ENCODE measurements at regions not wholly inside any gene's neighbourhood (a gene's known extent, or its start where the extent isn't known, plus 50 kb on each side); places are given as distances from the start of the nearest gene placed in this dataset.

DNA sequence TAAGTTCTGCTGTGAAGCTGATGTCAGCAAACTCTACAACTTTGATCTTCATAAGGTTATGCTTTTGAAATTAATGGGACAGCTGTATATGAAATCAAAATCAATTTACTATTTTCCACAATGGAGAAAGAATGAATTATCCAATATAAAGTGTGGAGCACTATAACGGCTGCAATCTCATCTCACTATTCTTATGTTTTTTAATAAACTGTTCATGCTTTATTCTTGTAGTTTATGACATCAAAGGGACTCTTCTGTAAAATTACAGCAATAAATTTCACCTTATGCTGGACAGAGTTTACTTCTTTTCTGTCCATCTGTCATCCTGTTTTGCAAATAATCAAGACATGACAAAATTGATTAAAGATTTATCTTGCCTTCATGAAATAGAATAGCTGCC lies 192.5 kb downstream of the TECRL start:
- intact Hi-C loops (cut with DNase I): no loop called here
- no peak for ATAC-seq (ENCODE audit: poor library complexity)
- DNase-seq: no peak

GRCh38 chr4:64205376-64205775 lies 203.9 kb downstream of the TECRL start:
- ATAC-seq (ENCODE audit: poor library complexity) (no peak), DNase-seq (no peak)
- intact Hi-C loops (cut with DNase I): no loop called here

DNA sequence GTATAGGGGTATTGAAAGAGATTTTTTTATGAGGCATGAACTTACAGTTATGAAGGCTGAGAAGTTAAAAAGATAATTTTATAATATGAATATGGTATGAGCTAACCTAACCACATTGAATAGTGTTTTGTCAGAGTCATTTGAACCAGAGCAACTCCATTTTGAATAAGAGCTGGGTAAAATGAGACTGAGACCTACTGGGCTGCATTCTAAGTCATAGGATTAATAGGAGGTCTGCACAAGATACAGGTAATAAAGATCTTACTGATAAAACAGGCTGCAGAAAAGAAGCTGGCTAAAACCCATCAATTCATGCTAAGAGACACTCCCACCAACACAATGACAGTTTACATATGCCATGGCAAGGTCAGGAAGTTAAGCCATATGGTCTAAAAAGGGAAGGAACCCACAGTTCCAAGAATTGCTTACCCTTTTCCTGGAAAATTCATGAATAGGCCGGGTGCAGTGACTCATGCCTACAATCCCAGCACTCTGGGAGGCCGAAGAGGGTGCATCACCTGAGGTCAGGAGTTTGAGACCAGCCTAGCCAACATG lies 209.2 kb downstream of the TECRL start:
- DNase-seq: no peak
- intact Hi-C loops (cut with DNase I): no loop called here
- no peak for ATAC-seq (ENCODE audit: poor library complexity)

- intact Hi-C loops (cut with DNase I): no loop called here
- ATAC-seq (ENCODE audit: poor library complexity) (no peak), DNase-seq (no peak)
Observed at GRCh38 chr4:64195582-64195981, 213.7 kb downstream of the TECRL start.

DNA sequence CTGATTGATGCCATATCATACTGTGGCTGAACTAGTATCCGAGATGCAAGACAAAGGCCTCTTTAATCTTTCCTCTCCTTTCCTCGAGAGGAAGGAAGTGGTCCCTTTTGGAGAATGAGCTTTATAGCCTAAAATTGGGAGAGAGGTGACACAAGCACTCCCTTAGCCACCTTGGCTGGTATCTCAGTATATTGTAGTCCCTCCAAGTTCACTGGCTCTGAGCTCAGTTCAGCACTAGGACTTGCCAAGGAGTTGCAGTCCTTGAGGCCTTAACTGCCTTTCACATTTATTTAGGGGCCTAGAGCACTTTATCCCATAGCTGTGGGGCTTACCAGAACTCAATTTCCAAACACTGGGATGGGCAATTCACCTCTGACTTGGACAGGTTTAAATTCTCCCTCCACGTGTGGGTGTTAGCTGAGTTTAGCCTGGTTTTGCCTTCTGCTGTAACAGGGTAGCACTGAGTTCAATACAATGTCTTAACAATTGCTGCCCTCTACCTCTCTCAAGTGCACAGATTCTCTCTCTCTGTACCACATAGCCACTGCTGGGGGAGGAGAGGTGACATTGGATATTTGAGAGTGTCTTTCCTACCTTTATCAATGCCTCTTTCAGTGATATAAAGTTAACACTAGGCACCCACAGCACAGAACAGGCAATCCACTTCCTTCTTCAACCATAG lies 216.4 kb downstream of the TECRL start:
- ATAC-seq (ENCODE audit: poor library complexity): no peak
- intact Hi-C loops (cut with DNase I): no loop called here
- DNase-seq: no peak

DNA sequence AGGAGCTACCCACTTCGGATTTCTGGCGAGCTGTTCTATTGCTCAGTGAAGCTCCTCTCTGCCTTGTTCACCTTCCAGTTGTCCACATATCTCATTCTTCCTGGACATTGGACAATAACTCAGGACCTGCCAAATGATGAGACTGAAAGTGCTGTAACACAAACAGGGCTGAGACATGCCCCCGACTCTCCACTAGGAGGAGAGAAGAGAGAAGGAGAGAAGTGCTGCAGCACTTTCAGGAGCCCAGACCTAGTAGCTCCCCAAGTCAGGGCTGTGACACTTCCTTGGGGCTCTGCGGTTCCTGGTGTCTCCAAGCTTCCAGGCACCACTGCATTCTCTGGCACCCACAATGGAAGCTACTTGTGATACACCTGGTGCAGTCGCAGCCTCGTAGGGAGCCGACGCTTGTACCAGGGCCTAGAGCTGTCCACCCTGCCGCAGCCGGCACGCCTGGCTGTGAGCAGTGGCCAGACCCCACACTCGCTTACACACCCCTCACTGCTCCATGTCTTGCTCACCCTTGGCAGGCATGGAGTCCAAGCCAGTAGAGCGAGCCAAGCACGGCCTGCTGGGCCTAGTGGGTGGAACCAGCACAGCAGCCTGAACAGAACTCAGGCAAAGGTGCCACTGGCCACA lies 234.9 kb downstream of the TECRL start:
- ATAC-seq (ENCODE audit: poor library complexity): no peak
- no peak for DNase-seq
- intact Hi-C loops (cut with DNase I): no loop called here

DNA sequence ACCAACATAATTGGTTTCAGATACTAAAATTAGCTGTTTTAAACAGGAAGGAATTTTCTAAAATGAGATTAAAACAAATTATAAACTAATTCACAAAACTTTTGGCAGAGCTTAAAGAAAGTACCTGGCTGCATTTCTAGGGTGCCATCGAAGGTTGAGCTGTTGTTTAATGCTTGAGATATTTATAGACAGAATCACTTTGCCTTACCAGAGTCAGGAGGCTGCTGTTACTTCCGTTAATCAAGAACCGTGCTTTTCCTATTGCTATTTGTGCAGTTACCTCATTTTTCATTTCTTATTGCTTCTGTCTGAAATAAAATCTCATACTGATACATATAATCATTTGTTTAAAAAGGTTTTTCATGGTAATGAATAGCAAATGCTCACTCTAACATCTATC lies 242.9 kb downstream of the TECRL start:
- intact Hi-C loops (cut with DNase I): loop anchor here (10.0 kb wide), 1 partner anchor 418 kb away; no protein-coding TSS in a partner anchor

DNA sequence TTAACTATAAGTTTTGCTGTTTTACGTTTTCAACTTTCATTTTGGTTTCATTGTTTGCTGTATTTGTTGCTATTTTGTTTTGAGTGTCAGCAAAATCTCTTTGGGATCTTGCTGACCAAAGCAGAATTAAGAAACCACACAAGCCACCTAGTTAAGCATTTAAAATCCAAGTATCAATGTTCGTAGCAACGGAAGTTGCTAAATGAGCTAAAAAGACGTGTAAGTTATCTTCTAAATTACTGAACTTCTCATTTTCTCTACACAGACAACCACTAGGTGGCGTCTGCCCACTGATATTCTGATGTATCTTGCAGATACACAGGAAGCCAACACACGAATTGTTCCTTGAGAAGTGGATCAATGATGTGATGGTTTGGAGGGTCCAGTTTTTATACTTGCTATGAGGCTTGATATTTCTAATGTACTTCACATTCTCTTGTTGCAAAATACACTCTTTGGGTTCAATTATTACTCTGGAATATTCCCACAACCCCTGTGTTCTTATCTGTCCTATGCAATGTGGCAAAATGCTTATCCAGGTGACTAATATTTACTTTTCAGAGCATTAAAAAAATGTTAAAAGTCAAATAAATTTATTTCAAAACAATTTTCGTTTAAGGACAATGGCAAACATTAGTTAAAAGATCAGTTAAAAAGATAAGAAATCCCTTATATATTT lies 250.5 kb downstream of the TECRL start:
- ATAC-seq (ENCODE audit: poor library complexity) (no peak), DNase-seq (no peak)
- intact Hi-C loops (cut with DNase I): no loop called here

More for the DNA sequence above, 242.9 kb downstream of the TECRL start:
- no peak for DNase-seq
- no peak for ATAC-seq (ENCODE audit: poor library complexity)

DNA sequence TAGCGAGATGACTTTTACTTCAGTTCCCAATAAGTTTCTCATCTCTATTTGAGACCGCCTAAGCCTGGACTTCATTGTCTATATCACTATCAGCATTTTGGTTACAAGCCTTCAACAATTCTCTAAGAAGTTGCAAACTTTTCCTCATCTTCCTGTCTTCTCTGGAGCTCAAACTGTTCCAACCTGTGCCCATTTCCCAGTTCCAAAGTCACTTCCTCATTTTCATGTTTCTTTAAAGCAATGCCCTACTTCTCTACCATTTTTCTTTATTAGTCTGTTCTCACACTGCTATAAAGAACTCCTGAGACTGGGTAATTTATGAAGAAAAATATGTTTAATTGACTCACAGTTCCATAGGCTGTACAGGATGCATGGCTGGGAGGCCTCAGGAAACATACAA lies 251.9 kb downstream of the TECRL start:
- no peak for ATAC-seq (ENCODE audit: poor library complexity)
- intact Hi-C loops (cut with DNase I): no loop called here
- DNase-seq: no peak

DNA sequence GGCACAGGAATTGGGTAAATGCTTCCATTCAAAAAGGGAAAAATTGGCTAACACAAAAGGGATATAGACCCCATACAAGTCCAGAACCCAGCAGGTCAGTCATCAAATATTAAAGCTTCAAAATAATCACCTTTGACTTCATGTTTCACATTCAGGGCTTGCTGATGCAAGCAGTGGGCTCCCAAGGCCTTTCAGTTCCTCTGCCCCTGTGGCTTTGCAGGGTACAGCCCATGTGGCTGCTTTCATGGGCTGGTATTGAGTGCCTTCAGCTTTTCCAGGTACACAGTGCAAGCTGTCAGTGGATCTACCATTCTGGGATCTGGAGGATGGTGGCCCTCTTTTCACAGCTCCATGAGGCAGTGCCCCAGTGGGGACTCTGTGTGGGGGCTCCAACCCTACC lies 253.0 kb downstream of the TECRL start:
- ATAC-seq (ENCODE audit: poor library complexity) (no peak), DNase-seq (no peak)
- intact Hi-C loops (cut with DNase I): no loop called here

GRCh38 chr4:64146030-64146429 lies 263.2 kb downstream of the TECRL start:
- intact Hi-C loops (cut with DNase I): no loop called here
- ATAC-seq (ENCODE audit: poor library complexity) (no peak), DNase-seq (no peak)

- DNase-seq: no peak
- ATAC-seq (ENCODE audit: poor library complexity): no peak
Observed at GRCh38 chr4:64144994-64145393, 264.3 kb downstream of the TECRL start.

GRCh38 chr4:64130907-64131306 lies 278.3 kb downstream of the TECRL start:
- no peak for ATAC-seq (ENCODE audit: poor library complexity)
- intact Hi-C loops (cut with DNase I): no loop called here
- no peak for DNase-seq

More at GRCh38 chr4:64144994-64145393, 264.3 kb downstream of the TECRL start:
- intact Hi-C loops (cut with DNase I): no loop called here

DNA sequence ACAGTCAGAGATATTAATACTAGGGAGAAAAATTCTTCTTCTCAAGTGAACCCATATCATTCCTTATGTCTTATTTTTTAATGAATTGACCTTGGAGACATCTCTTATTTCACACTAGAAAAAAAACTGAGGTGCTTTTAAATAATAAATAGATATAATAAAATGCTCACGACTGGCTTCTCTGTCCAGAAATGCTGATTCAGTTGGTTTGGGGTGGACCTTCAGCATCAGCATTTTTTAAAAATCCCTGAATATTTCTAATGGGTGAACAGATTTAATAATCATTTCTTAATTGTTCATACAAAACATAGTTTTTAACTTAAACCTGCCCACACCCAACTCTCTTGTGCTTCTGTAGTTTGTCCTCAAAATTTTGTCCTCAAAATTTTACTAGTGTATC lies 283.9 kb downstream of the TECRL start:
- intact Hi-C loops (cut with DNase I): no loop called here
- ATAC-seq (ENCODE audit: poor library complexity): no peak
- no peak for DNase-seq

- intact Hi-C loops (cut with DNase I): no loop called here
- ATAC-seq (ENCODE audit: poor library complexity) (no peak), DNase-seq (no peak)
Observed at GRCh38 chr4:64121803-64122202, 287.4 kb downstream of the TECRL start.

- intact Hi-C loops (cut with DNase I): no loop called here
- ATAC-seq (ENCODE audit: poor library complexity) (no peak), DNase-seq (no peak)
Observed at GRCh38 chr4:64105903-64106302, 303.3 kb downstream of the TECRL start.

DNA sequence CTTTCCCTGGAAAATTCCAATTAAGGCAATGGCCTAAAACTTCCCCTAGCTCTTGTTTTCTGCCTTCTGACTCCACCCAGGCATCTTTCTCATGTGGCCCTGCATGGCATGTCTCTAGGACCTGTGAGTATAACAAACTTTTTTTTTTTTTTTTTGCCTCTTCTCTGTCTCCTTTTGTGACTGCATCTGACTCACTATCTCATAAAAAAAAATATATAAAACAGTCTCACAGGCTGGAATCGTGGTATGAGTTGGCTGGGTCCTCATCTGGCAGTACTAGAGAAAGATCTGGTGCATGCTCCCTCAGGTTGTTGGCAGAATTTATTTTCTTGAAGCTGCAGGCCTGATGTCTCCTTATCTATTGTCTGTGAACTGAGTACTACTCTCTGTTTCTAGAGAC lies 313.9 kb downstream of the TECRL start:
- no peak for ATAC-seq (ENCODE audit: poor library complexity)
- DNase-seq: no peak
- intact Hi-C loops (cut with DNase I): no loop called here

DNA sequence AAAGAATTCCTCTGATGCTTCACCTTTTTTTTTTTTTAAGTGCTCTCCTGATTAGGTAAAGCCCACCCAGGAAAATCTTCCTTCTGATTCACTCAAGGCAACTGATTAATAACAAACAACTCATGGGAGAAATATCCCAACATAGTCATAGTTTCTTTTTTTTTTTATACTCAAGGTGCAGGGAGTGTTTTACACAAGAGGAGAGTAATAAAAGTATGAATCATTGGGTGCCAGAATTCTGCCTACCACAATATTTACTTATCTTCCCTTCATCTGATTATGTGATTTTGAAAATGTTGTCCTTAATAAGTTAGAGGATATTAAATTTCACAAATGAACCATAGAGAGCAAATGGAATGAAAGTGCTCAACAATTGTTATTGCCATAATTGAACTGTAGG lies 329.9 kb downstream of the TECRL start:
- ATAC-seq (ENCODE audit: poor library complexity): no peak
- no peak for DNase-seq
- intact Hi-C loops (cut with DNase I): no loop called here

- intact Hi-C loops (cut with DNase I): no loop called here
- ATAC-seq (ENCODE audit: poor library complexity) (no peak), DNase-seq (no peak)
Observed at GRCh38 chr4:64068096-64068495, 341.2 kb downstream of the TECRL start.

DNA sequence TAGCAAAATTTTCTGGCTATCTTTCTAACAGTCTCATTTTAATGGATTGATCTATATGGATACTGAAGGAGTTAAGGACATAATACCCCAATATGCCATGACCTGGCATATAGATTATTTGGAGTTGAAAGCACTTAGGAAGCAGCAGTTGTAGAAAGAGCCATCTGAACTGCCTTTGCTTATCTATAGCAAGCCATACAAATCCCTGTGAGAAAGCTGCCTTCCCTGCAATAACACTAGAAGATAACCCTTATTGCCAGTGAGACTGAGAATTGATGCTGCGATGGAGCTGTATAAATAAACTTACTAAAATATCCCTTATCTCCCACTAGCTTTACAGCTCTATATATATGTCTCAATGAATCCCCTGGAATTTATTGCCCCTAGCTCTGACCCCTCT lies 346.3 kb downstream of the TECRL start:
- intact Hi-C loops (cut with DNase I): no loop called here

More for the DNA sequence above, 346.3 kb downstream of the TECRL start:
- ATAC-seq (ENCODE audit: poor library complexity): no peak
- no peak for DNase-seq

All from Right ventricle myocardium superior (tissue), 1 donor.